ENCODE measurements at regions not wholly inside any gene's neighbourhood (a gene's known extent, or its start where the extent isn't known, plus 50 kb on each side); places are given as distances from the start of the nearest gene placed in this dataset.

DNA sequence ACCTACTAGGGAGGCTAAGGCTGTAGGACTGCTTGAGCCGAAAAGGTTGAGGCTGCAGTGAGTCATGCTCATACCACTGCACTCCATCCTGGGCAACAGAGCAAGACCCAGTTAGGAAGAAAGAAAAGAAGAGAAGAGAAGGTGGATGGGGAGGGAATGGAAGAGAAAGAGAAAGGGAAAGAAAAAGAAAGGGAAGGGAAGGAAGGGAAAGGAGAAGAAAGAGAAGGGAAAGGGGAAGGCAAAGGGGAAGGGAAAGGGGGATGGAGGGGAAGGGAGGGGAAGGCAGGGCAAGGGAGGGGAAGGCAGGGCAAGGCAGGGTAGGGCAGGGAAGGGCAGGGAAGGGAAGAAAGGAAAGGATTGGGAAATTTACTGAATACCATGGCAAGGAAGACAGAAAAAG is 157.0 kb downstream of the ACTL7B start:
- Histone ChIP-seq H3K36me3 (no peaks in the 10 kb centered on the region), H3K4me1 (no peaks in the 10 kb centered on the region), H3K9me3 (peaks cover 0 to 11% of the 10 kb centered on the region in 2 donors), H3K4me3 (no peak overlapping the region), H3K27ac (no peak overlapping the region), H3K27me3 (no peaks in the 10 kb centered on the region)
- TF ChIP-seq CTCF (IDR thresholded peaks at IDR 0.05): no peak
- no peak for DNase-seq (ENCODE audit: low spot score)

- Histone ChIP-seq H3K4me3 (no peak overlapping the region), H3K9me3 (peaks cover 0 to 11% of the 10 kb centered on the region in 2 donors), H3K36me3 (no peaks in the 10 kb centered on the region), H3K27ac (no peak overlapping the region), H3K4me1 (no peaks in the 10 kb centered on the region), H3K27me3 (no peaks in the 10 kb centered on the region)
- no peak for DNase-seq (ENCODE audit: low spot score)
- no peak for TF ChIP-seq CTCF (IDR thresholded peaks at IDR 0.05)
Measured at GRCh38 chr9:108698231-108698630, 157.6 kb downstream of the ACTL7B start.

DNA sequence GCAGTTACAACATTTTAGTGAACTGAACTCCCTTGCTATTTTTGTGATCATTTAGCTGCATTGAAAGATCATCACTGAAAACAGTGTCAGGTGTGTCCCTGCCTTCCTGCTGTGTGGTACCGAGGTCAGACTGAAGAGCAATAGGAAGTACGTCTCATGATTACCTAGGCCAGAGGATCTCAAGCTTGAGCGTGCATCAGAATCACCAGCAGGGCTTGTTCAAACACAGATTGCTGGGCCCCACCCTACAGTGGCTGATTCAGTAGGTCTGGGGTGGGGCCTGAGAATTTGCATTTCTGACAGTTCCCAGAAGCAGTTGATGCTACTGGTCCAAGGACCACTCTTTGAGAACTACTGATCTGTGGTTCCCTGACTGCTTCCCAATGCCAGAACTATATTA is 159.6 kb downstream of the ACTL7B start:
- Histone ChIP-seq H3K36me3 (no peaks in the 10 kb centered on the region), H3K4me1 (no peaks in the 10 kb centered on the region), H3K27me3 (no peaks in the 10 kb centered on the region), H3K27ac (no peak overlapping the region), H3K9me3 (peaks cover 0 to 11% of the 10 kb centered on the region in 2 donors), H3K4me3 (no peak overlapping the region)
- no peak for DNase-seq (ENCODE audit: low spot score)
- TF ChIP-seq CTCF (IDR thresholded peaks at IDR 0.05): no peak

DNA sequence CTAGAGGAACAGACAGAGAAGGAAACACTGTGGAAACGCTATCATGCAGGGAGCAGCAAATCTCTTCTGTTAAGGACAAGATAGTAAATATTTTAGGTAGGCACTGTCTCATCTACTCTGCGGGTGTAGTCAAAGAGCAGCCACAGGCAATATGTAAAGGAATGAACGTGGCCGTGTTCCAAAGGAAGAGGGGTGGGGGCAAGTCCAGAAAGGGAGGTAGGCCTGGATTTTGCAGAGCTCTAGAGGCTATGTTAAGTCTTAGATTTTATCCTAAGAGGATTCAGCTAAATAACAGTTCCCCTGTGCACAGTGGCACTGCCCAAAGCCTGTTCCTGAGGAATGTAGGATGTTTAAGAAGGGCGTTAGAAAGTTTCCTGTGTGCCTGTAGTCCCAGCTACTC is 161.6 kb downstream of the ACTL7B start:
- Histone ChIP-seq H3K36me3 (no peaks in the 10 kb centered on the region), H3K4me1 (no peaks in the 10 kb centered on the region), H3K27me3 (no peaks in the 10 kb centered on the region), H3K4me3 (no peak overlapping the region), H3K9me3 (peaks cover 0 to 17% of the 10 kb centered on the region in 2 donors), H3K27ac (no peak overlapping the region)
- no peak for DNase-seq (ENCODE audit: low spot score)
- TF ChIP-seq CTCF (IDR thresholded peaks at IDR 0.05): no peak

GRCh38 chr9:108691614-108692013 is 164.2 kb downstream of the ACTL7B start:
- no peak overlapping the region for H3K4me3 ChIP-seq
- no peaks in the 10 kb centered on the region for H3K4me1 ChIP-seq
- peaks cover 0 to 24% of the 10 kb centered on the region in 2 donors for H3K9me3 ChIP-seq
- no peaks in the 10 kb centered on the region for H3K36me3 ChIP-seq
- no peak overlapping the region for H3K27ac ChIP-seq
- no peak for DNase-seq (ENCODE audit: low spot score)
- TF ChIP-seq CTCF (IDR thresholded peaks at IDR 0.05): no peak
- H3K27me3 ChIP-seq: no peaks in the 10 kb centered on the region

DNA sequence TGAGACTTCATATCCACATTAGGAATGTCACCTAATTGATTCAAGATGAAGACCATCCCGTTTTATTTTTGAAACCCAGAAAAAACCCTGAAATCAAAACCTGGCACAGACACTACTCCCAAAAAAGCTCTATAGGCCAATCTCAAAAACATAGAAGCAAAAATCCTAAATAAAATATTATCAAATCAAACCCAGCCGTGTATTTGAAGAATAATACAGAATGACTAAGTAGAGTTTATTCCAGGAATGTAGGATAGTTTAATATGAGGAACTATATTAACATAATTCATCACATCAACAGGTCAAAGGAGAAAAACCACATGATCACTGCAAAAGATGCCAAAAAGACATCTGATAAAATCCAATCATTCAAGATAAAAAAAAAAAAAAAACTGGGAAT is 167.1 kb downstream of the ACTL7B start:
- TF ChIP-seq CTCF (IDR thresholded peaks at IDR 0.05): no peak
- H3K36me3 ChIP-seq: no peaks in the 10 kb centered on the region
- no peaks in the 10 kb centered on the region for H3K27me3 ChIP-seq
- DNase-seq (ENCODE audit: low spot score): no peak
- no peaks in the 10 kb centered on the region for H3K4me1 ChIP-seq
- H3K27ac ChIP-seq: no peak overlapping the region
- no peak overlapping the region for H3K4me3 ChIP-seq
- peaks cover 6 to 21% of the 10 kb centered on the region in 2 donors for H3K9me3 ChIP-seq
